IMR-90 (cell line): ENCODE measurements at regions not wholly inside any gene's neighbourhood (a gene's known extent, or its start where the extent isn't known, plus 50 kb on each side); places are given as distances from the start of the nearest gene placed in this dataset.

Experiments used
- CEBPB ChIP-seq: IDR thresholded peaks from 2 replicates; pipeline ENCODE4 v1.6.1; 2012; ENCODE audit warnings: low read depth, low read length, improper control_type of control experiment
- CHD1 ChIP-seq: IDR thresholded peaks from 2 replicates; pipeline ENCODE4 v1.6.1; 2012; ENCODE audit warnings: low read depth, low read length, improper control_type of control experiment
- ELK1 ChIP-seq: fragments of 150-350 bp; IDR thresholded peaks from 2 replicates; pipeline ENCODE4 v1.6.1; 2016; ENCODE audit warnings: low read depth, mild to moderate bottlenecking, low read length, moderate library complexity, borderline replicate concordance
- MAFK ChIP-seq: IDR thresholded peaks from 2 replicates; pipeline ENCODE4 v1.6.1; 2012; ENCODE audit warnings: low read depth, low read length, improper control_type of control experiment
- MAZ ChIP-seq: IDR thresholded peaks from 2 replicates; pipeline ENCODE4 v1.6.1; 2012; ENCODE audit warnings: low read depth, mild to moderate bottlenecking, low read length, improper control_type of control experiment, moderate library complexity, borderline replicate concordance
- MXI1 ChIP-seq: IDR thresholded peaks from 2 replicates; pipeline ENCODE4 v1.6.1; 2012; ENCODE audit warnings: low read depth, mild to moderate bottlenecking, low read length, moderate library complexity, borderline replicate concordance
- NFE2L2 ChIP-seq: fragments of 150-350 bp; IDR thresholded peaks from 2 replicates; pipeline ENCODE4 v1.6.1; 2016; ENCODE audit warnings: low read depth, mild to moderate bottlenecking, low read length
- POLR2A ChIP-seq: IDR thresholded peaks from 2 replicates; pipeline ENCODE4 v1.6.1; 2012; ENCODE audit warnings: mild to moderate bottlenecking, low read depth, low read length
- RAD21 ChIP-seq: IDR thresholded peaks from 2 replicates; pipeline ENCODE4 v1.6.1; 2012; ENCODE audit warnings: low read length, improper control_type of control experiment
- RCOR1 ChIP-seq: IDR thresholded peaks from 2 replicates; pipeline ENCODE4 v1.6.1; 2012; ENCODE audit warnings: mild to moderate bottlenecking, low read length, improper control_type of control experiment; ENCODE audit not compliant: insufficient replicate concordance
- SMC3 ChIP-seq: fragments of 150-350 bp; IDR thresholded peaks from 2 replicates; pipeline ENCODE4 v1.6.1; 2016; ENCODE audit warnings: low read depth, mild to moderate bottlenecking, antibody characterized with exemption, low read length, moderate library complexity
- USF2 ChIP-seq: fragments of 150-350 bp; IDR thresholded peaks from 2 replicates; pipeline ENCODE4 v1.6.1; 2017; ENCODE audit warnings: mild to moderate bottlenecking, antibody characterized with exemption, low read length, low read depth
- TF ChIP-seq, protein P1 (sequence below): conservative IDR thresholded peaks from 2 replicates; pipeline ENCODE4 v1.5.1; 2012; ENCODE audit warnings: mild to moderate bottlenecking, low read depth, low read length, improper control_type of control experiment

- TF ChIP-seq, protein P1, sequence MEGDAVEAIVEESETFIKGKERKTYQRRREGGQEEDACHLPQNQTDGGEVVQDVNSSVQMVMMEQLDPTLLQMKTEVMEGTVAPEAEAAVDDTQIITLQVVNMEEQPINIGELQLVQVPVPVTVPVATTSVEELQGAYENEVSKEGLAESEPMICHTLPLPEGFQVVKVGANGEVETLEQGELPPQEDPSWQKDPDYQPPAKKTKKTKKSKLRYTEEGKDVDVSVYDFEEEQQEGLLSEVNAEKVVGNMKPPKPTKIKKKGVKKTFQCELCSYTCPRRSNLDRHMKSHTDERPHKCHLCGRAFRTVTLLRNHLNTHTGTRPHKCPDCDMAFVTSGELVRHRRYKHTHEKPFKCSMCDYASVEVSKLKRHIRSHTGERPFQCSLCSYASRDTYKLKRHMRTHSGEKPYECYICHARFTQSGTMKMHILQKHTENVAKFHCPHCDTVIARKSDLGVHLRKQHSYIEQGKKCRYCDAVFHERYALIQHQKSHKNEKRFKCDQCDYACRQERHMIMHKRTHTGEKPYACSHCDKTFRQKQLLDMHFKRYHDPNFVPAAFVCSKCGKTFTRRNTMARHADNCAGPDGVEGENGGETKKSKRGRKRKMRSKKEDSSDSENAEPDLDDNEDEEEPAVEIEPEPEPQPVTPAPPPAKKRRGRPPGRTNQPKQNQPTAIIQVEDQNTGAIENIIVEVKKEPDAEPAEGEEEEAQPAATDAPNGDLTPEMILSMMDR: no peak
- TF ChIP-seq USF2 (no peak), NFE2L2 (no peak), POLR2A (no peak), MAZ (no peak), RAD21 (no peak), MXI1 (no peak), CHD1 (no peak), RCOR1 (no peak), SMC3 (no peak), MAFK (no peak), CEBPB (no peak), ELK1 (no peak)
These were observed 381.1 kb upstream of the ACTBL2 start for GRCh38 chr5:57863661-57864060.
